Tibial nerve (tissue), 3 donors: ENCODE measurements at regions not wholly inside any gene's neighbourhood (a gene's known extent, or its start where the extent isn't known, plus 50 kb on each side); places are given as distances from the start of the nearest gene placed in this dataset.

Source experiments
- CTCF ChIP-seq, 5 experiments: fragments of 200-600 bp in 3 of 5; fragments of 450-650 bp in 2 of 5; sonication (generic) in 3 of 5; IDR thresholded peaks; one replicate each; pipeline ENCODE4 v1.5.1; 2016 to 2019; ENCODE audit warnings: antibody characterized with exemption in 5 of 5, mild to moderate bottlenecking in 3 of 5, moderate library complexity in 2 of 5
- POLR2A ChIP-seq, 2 donors: fragments of 450-650 bp; IDR thresholded peaks; one replicate each; pipeline ENCODE4 v1.6.1; 2017; ENCODE audit warnings: antibody characterized with exemption in 2 of 2, mild to moderate bottlenecking in 2 of 2, moderate library complexity in 2 of 2

- no peak for TF ChIP-seq CTCF (IDR thresholded peaks at IDR 0.05)
- no peak for TF ChIP-seq POLR2A (IDR thresholded peaks at IDR 0.05)
Measured at GRCh38 chr4:132527817-132528216, 621.3 kb upstream of the PCDH10 start.
